H9 (cell line): ENCODE measurements at regions not wholly inside any gene's neighbourhood (a gene's known extent, or its start where the extent isn't known, plus 50 kb on each side); places are given as distances from the start of the nearest gene placed in this dataset.

Experiments
- DNase-seq: peaks from one replicate; pipeline ENCODE4 v3.0.0-alpha.2; 2017
- H2AFZ ChIP-seq: one replicate; pipeline ENCODE4 v1.6.1; 2013; ENCODE audit warnings: mild to moderate bottlenecking, low read length, control low read depth, moderate library complexity
- H2AK5ac ChIP-seq: 2 replicates; pipeline ENCODE4 v1.6.1; 2013; ENCODE audit warnings: low read length, control low read depth, mixed read lengths; ENCODE audit not compliant: insufficient read length
- H2BK120ac ChIP-seq: one replicate; pipeline ENCODE4 v1.6.1; 2013; ENCODE audit warnings: low read depth, mild to moderate bottlenecking, low read length, control low read depth, inconsistent platforms; ENCODE audit not compliant: poor library complexity, severe bottlenecking
- H2BK12ac ChIP-seq: 2 replicates; pipeline ENCODE4 v1.6.1; 2013; ENCODE audit warnings: low read length, control low read depth, mixed read lengths, low read depth; ENCODE audit not compliant: insufficient read length
- H2BK15ac ChIP-seq: 2 replicates; pipeline ENCODE4 v1.6.1; 2013; ENCODE audit warnings: low read depth, low read length, control low read depth
- H2BK20ac ChIP-seq: one replicate; pipeline ENCODE4 v1.6.1; 2013; ENCODE audit warnings: low read depth, mild to moderate bottlenecking, low read length, control low read depth, inconsistent platforms; ENCODE audit not compliant: poor library complexity, severe bottlenecking
- H2BK5ac ChIP-seq: 2 replicates; pipeline ENCODE4 v1.6.1; 2013; ENCODE audit warnings: low read length, control low read depth, mixed read lengths; ENCODE audit not compliant: insufficient read length
- H3K14ac ChIP-seq: 2 replicates; pipeline ENCODE4 v1.6.1; 2013; ENCODE audit warnings: low read length, control low read depth; ENCODE audit not compliant: insufficient read depth
- H3K18ac ChIP-seq: 2 replicates; pipeline ENCODE4 v1.6.1; 2013; ENCODE audit warnings: low read depth, mild to moderate bottlenecking, mixed read lengths, low read length, control low read depth; ENCODE audit not compliant: insufficient read length
- H3K23ac ChIP-seq: 2 replicates; pipeline ENCODE4 v1.6.1; 2013; ENCODE audit warnings: low read length, control low read depth, mixed read lengths, low read depth; ENCODE audit not compliant: insufficient read length
- H3K23me2 ChIP-seq: 2 replicates; pipeline ENCODE4 v1.6.1; 2013; ENCODE audit warnings: low read depth, mild to moderate bottlenecking, mixed read lengths, low read length, control low read depth; ENCODE audit not compliant: insufficient read length, poor library complexity, severe bottlenecking
- H3K27ac ChIP-seq: 2 replicates; pipeline ENCODE4 v1.5.1; 2013; ENCODE audit warnings: low read length, control low read depth, mixed read lengths, low read depth; ENCODE audit not compliant: insufficient read length
- H3K27me3 ChIP-seq: 2 replicates; pipeline ENCODE4 v1.6.1; 2013; ENCODE audit warnings: low read length, control low read depth, inconsistent platforms; ENCODE audit not compliant: insufficient read depth
- H3K4ac ChIP-seq: 2 replicates; pipeline ENCODE4 v1.6.1; 2013; ENCODE audit warnings: low read depth, mild to moderate bottlenecking, control low read depth, inconsistent platforms, low read length, moderate library complexity
- H3K4me1 ChIP-seq: 2 replicates; pipeline ENCODE4 v1.6.1; 2013; ENCODE audit warnings: low read length, control low read depth, inconsistent platforms; ENCODE audit not compliant: insufficient read depth
- H3K4me2 ChIP-seq: 2 replicates; pipeline ENCODE4 v1.6.1; 2013; ENCODE audit warnings: low read length, control low read depth, mixed read lengths; ENCODE audit not compliant: insufficient read length, insufficient read depth
- H3K56ac ChIP-seq: 2 replicates; pipeline ENCODE4 v1.6.1; 2013; ENCODE audit warnings: low read depth, mild to moderate bottlenecking, mixed read lengths, low read length, control low read depth; ENCODE audit not compliant: insufficient read length
- H3K79me1 ChIP-seq: 2 replicates; pipeline ENCODE4 v1.6.1; 2013; ENCODE audit warnings: low read depth, mild to moderate bottlenecking, moderate library complexity, low read length, control low read depth, inconsistent platforms; ENCODE audit not compliant: insufficient read depth, poor library complexity, severe bottlenecking
- H3K79me2 ChIP-seq: 2 replicates; pipeline ENCODE4 v1.6.1; 2013; ENCODE audit warnings: low read length, control low read depth, inconsistent platforms; ENCODE audit not compliant: insufficient read depth
- H3K9ac ChIP-seq: 2 replicates; pipeline ENCODE4 v1.6.1; 2013; ENCODE audit warnings: low read length, control low read depth, mixed read lengths; ENCODE audit not compliant: insufficient read length; ENCODE audit errors: extremely low read depth
- H3K9me3 ChIP-seq: one replicate; pipeline ENCODE4 v1.6.1; 2013; ENCODE audit warnings: low read depth, low read length, inconsistent platforms; ENCODE audit not compliant: control insufficient read depth
- H3T11ph ChIP-seq: one replicate; pipeline ENCODE4 v1.6.1; 2013; ENCODE audit warnings: mild to moderate bottlenecking, low read length, control low read depth, inconsistent platforms
- H4K20me1 ChIP-seq: one replicate; pipeline ENCODE4 v1.6.1; 2013; ENCODE audit not compliant: control insufficient read depth, insufficient read length, insufficient read depth
- H4K5ac ChIP-seq: 2 replicates; pipeline ENCODE4 v1.6.1; 2013; ENCODE audit warnings: low read depth, mild to moderate bottlenecking, mixed read lengths, low read length, control low read depth; ENCODE audit not compliant: insufficient read length
- H4K8ac ChIP-seq: replicated peaks from 2 replicates; pipeline ENCODE4 v1.6.1; 2013; ENCODE audit warnings: low read length, control low read depth, mixed read lengths, low read depth; ENCODE audit not compliant: insufficient read length
- H4K91ac ChIP-seq: 2 replicates; pipeline ENCODE4 v1.6.1; 2013; ENCODE audit warnings: low read depth, mild to moderate bottlenecking, moderate library complexity, mixed read lengths, low read length, control low read depth; ENCODE audit not compliant: insufficient read length
- H3K27ac Mint-ChIP-seq, 3 experiments: 2 replicates in 2 of 3; 3 replicates in 1 of 3; pipeline ENCODE4 v1.8.0; 2020 to 2021; ENCODE audit warnings: mixed read lengths in 3 of 3, mild to moderate bottlenecking in 1 of 3, moderate library complexity in 1 of 3
- H3K27me3 Mint-ChIP-seq: 2 replicates; pipeline ENCODE4 v1.8.0; 2021; ENCODE audit warnings: low read depth, mild to moderate bottlenecking, moderate library complexity, mixed read lengths
- H3K36me3 Mint-ChIP-seq, 3 experiments: 2 replicates in 2 of 3; 3 replicates in 1 of 3; pipeline ENCODE4 v1.8.0; 2020 to 2021; ENCODE audit warnings: low read depth in 3 of 3, mixed read lengths in 3 of 3; ENCODE audit not compliant: insufficient read depth in 1 of 3
- H3K4me1 Mint-ChIP-seq, 2 experiments: 2 replicates each; pipeline ENCODE4 v1.8.0; 2020; ENCODE audit warnings: mixed read lengths in 2 of 2
- H3K4me3 Mint-ChIP-seq, 2 experiments: 2 replicates in 1 of 2; 3 replicates in 1 of 2; pipeline ENCODE4 v1.8.0; 2020 to 2021; ENCODE audit warnings: mild to moderate bottlenecking in 2 of 2, mixed read lengths in 2 of 2, moderate library complexity in 1 of 2
- H3K9me3 Mint-ChIP-seq, 2 experiments: 2 replicates in 1 of 2; 3 replicates in 1 of 2; pipeline ENCODE4 v1.8.0; 2020; ENCODE audit warnings: mild to moderate bottlenecking in 2 of 2, mixed read lengths in 2 of 2, moderate library complexity in 1 of 2
- CTCF ChIP-seq: fragments of 200-600 bp; sonication (generic); conservative IDR thresholded peaks from 3 replicates; pipeline ENCODE4 v1.8.0; 2021; ENCODE audit warnings: antibody characterized with exemption, mild to moderate bottlenecking
- WGBS: extraction: QIAGEN DNeasy Blood & Tissue Kit; methylation state at CpG from one replicate; pipeline ENCODE4 v1.1.7; 2013; ENCODE audit warnings: missing lambda C conversion rate, low lambda C conversion rate, mixed read lengths; ENCODE audit not compliant: insufficient read length; ENCODE audit errors: extremely low coverage; 5-methylcytosine and 5-hydroxymethylcytosine counted together

GRCh38 chr15:87508086-87508485 lies 748.5 kb downstream of the NTRK3 start:
- Histone ChIP-seq H2BK12ac (no peak overlapping the region), H3K9ac (no peak overlapping the region), H3K23me2 (no peaks in the 10 kb centered on the region), H3K4ac (no peak overlapping the region), H3K18ac (no peak overlapping the region), H2AFZ (no peak overlapping the region), H4K91ac (no peak overlapping the region), H3K27ac (no peak overlapping the region), H3T11ph (no peak overlapping the region), H2BK5ac (no peak overlapping the region), H3K4me2 (no peak overlapping the region), H2BK20ac (no peak overlapping the region), H3K79me2 (no peaks in the 10 kb centered on the region), H2BK15ac (no peak overlapping the region), H3K14ac (no peak overlapping the region), H4K8ac (no peak overlapping the region), H3K79me1 (no peaks in the 10 kb centered on the region), H3K23ac (no peak overlapping the region), H3K9me3 (no peaks in the 10 kb centered on the region), H2AK5ac (no peak overlapping the region), H3K56ac (no peak overlapping the region), H4K20me1 (no peaks in the 10 kb centered on the region), H3K4me1 (no peaks in the 10 kb centered on the region), H2BK120ac (no peak overlapping the region), H4K5ac (no peak overlapping the region), H3K27me3 (no peaks in the 10 kb centered on the region)
- Mint-ChIP-seq H3K27ac (no peak overlapping the region), H3K36me3 (no peaks in the 10 kb centered on the region; a peak in 2 of 7 replicates), H3K4me3 (no peak overlapping the region), H3K4me1 (peaks cover 0 to 3% of the 10 kb centered on the region in 2 experiments; a peak in 1 of 4 replicates), H3K9me3 (peaks cover 4 to 6% of the 10 kb centered on the region in 2 experiments; a peak in 2 of 5 replicates), H3K27me3 (peaks cover 2% of the 10 kb centered on the region; the same call in 1 of the 2 replicates)
- no peak for TF ChIP-seq CTCF
- WGBS: no CpG with 5 or more reads among the region's 2 CpGs
- no peak for DNase-seq
